Omental fat pad (tissue), 3 donors: ENCODE measurements at regions not wholly inside any gene's neighbourhood (a gene's known extent, or its start where the extent isn't known, plus 50 kb on each side); places are given as distances from the start of the nearest gene placed in this dataset.
"Not testable (repeated sequence)": the region's sequence is repeated elsewhere in the genome, so short reads cannot be mapped to it uniquely, and the experiment has no call there.

Experiments used
- ATAC-seq: fragments of 150-250 bp; one replicate; pipeline ENCODE4 v1.9.1; 2016; ENCODE audit warnings: mild to moderate bottlenecking, moderate library complexity; ENCODE audit not compliant: low FRiP score
- DNase-seq: peaks from one replicate; pipeline ENCODE4 v3.0.0-alpha.2; 2019; ENCODE audit warnings: low spot score
- CTCF ChIP-seq, 3 donors: fragments of 450-650 bp; IDR thresholded peaks; one replicate each; pipeline ENCODE4 v1.5.1; 2016 to 2017; ENCODE audit warnings: antibody characterized with exemption in 3 of 3, mild to moderate bottlenecking in 3 of 3, moderate library complexity in 2 of 3

- DNase-seq (no peak), ATAC-seq (no peak)
- TF ChIP-seq CTCF (IDR thresholded peaks at IDR 0.05) = no peak
These were observed 178.5 kb upstream of the OR4E1 start for GRCh38 chr14:21852061-21852664.

DNA sequence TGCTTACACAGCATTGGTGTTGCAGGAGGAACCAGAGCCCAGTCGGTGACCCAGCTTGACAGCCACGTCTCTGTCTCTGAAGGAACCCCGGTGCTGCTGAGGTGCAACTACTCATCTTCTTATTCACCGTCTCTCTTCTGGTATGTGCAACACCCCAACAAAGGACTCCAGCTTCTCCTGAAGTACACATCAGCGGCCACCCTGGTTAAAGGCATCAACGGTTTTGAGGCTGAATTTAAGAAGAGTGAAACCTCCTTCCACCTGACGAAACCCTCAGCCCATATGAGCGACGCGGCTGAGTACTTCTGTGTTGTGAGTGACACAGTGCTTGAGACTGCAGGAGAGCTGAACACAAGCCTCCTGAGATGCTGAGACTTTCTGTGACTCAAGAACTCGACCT is 173.3 kb upstream of the OR4E1 start:
- ATAC-seq, DNase-seq: not testable (repeated sequence)

- DNase-seq (no peak), ATAC-seq (no peak)
- no peak for TF ChIP-seq CTCF (IDR thresholded peaks at IDR 0.05)
These were observed 172.7 kb upstream of the OR4E1 start for GRCh38 chr14:21846227-21846885.

DNA sequence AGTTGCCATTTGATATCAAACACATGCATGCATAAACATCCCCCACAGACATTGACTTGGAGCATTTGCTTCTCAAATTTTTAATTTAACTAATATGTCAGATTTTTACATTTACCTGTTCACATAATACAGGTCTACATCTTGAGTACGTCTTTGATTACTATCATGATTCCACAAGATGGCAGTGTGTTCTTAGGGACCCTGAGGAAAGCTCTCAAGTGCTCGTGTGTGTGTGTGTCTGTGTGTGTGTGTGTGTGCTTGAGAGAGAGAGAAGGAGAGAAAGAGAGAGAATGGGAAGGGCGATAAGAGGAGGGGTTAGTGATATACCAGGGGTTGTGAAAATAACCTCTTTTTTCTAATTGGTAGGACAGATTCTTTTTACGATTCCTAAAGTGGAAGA is 167.1 kb upstream of the OR4E1 start:
- DNase-seq = no peak
- TF ChIP-seq CTCF (IDR thresholded peaks at IDR 0.05) = no peak
- ATAC-seq = no peak

GRCh38 chr14:21833836-21834235 is 160.2 kb upstream of the OR4E1 start:
- no peak for TF ChIP-seq CTCF (IDR thresholded peaks at IDR 0.05)
- no peak for DNase-seq
- no peak for ATAC-seq

DNA sequence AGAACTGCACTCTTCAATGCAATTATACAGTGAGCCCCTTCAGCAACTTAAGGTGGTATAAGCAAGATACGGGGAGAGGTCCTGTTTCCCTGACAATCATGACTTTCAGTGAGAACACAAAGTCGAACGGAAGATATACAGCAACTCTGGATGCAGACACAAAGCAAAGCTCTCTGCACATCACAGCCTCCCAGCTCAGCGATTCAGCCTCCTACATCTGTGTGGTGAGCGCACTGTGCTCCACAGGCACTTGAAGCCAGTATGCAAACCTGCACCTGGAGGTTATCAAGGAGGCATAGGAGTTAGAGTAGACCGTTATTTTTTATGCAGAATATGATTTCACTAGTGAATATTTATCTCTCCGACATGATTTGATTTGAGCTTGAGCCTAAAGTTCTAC is 152.2 kb upstream of the OR4E1 start:
- TF ChIP-seq CTCF (IDR thresholded peaks at IDR 0.05) = no peak
- ATAC-seq (no peak), DNase-seq (no peak)

DNA sequence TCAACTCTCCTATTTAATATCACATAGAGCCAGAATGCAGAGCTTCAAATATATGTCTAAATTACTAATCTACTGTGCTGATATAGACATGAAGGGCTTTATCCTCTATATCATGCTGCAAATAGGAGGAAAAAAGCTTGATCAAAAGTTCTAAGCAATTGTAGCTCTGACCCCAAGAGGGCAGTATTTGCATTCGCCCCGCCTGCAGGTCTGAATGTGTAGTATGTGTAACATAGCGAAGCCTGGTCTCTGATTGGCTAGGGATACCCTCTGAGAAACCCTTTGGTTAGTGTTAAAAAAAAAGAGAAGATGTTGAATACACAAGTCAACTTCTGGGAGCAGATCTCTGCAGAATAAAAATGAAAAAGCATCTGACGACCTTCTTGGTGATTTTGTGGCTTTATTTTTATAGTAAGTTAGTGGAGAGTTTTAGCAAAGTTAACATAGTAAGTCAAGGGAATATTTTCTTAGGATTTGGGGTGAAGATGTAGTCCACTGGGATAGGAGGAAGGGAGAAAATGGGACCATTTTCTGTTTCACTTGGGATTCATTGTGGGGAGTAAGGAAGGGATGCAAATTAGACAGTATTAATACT is 151.6 kb upstream of the OR4E1 start:
- no peak for DNase-seq
- no peak for ATAC-seq
- TF ChIP-seq CTCF (IDR thresholded peaks at IDR 0.05) = no peak
